Keratinocyte (primary cell): ENCODE measurements at regions not wholly inside any gene's neighbourhood (a gene's known extent, or its start where the extent isn't known, plus 50 kb on each side); places are given as distances from the start of the nearest gene placed in this dataset.

Source experiments
- DNase-seq: peaks from one replicate; pipeline ENCODE4 v3.0.0-alpha.2; 2011; ENCODE audit warnings: low read depth, missing footprints, low spot score
- FAIRE-seq: peaks from 2 replicates; lab custom pipeline; 2011; peaks lifted over from hg19 to GRCh38; lab: Jason Lieb, UNC
- H2AFZ ChIP-seq: 2 replicates; pipeline ENCODE4 v1.6.0; 2012; ENCODE audit warnings: low read length, control low read depth, inconsistent platforms; ENCODE audit not compliant: control insufficient read depth
- H3K27ac ChIP-seq: 2 replicates; pipeline ENCODE4 v1.5.1; 2011; ENCODE audit warnings: low read length; ENCODE audit not compliant: control insufficient read depth, insufficient read depth
- H3K27me3 ChIP-seq: 3 replicates; pipeline ENCODE4 v1.6.0; 2011; ENCODE audit warnings: low read length; ENCODE audit not compliant: control insufficient read depth, insufficient read depth; ENCODE audit errors: extremely low read depth
- H3K36me3 ChIP-seq, 2 experiments: 2 replicates in 1 of 2; 3 replicates in 1 of 2; pipeline ENCODE4 v1.5.1; 2011; ENCODE audit warnings: low read length in 2 of 2, mild to moderate bottlenecking in 1 of 2; ENCODE audit not compliant: control insufficient read depth in 2 of 2, insufficient read depth in 2 of 2; ENCODE audit errors: extremely low read depth in 1 of 2
- H3K4me1 ChIP-seq: 3 replicates; pipeline ENCODE4 v1.5.1; 2011; ENCODE audit warnings: low read length; ENCODE audit not compliant: control insufficient read depth, insufficient read depth; ENCODE audit errors: extremely low read depth
- H3K4me2 ChIP-seq: 3 replicates; pipeline ENCODE4 v1.6.0; 2011; ENCODE audit warnings: low read depth, low read length; ENCODE audit not compliant: control insufficient read depth, insufficient read depth; ENCODE audit errors: extremely low read depth
- H3K4me3 ChIP-seq, 3 experiments: fragments of 200-600 bp in 1 of 3; sonication (generic) in 1 of 3; 2 replicates in 2 of 3; 3 replicates in 1 of 3; pipeline ENCODE4 v1.5.1; 2011 to 2016; ENCODE audit warnings: low read length in 3 of 3, mild to moderate bottlenecking in 3 of 3, control low read depth in 2 of 3, inconsistent platforms in 1 of 3, low read depth in 1 of 3, mixed read lengths in 1 of 3, mixed run types in 1 of 3, moderate library complexity in 1 of 3; ENCODE audit not compliant: control insufficient read depth in 2 of 3, insufficient read depth in 2 of 3; ENCODE audit errors: extremely low read depth in 1 of 3
- H3K79me2 ChIP-seq: 2 replicates; pipeline ENCODE4 v1.6.0; 2012; ENCODE audit warnings: low read length; ENCODE audit not compliant: control insufficient read depth, insufficient read depth
- H3K9ac ChIP-seq: 3 replicates; pipeline ENCODE4 v1.6.0; 2011; ENCODE audit warnings: low read length; ENCODE audit not compliant: control insufficient read depth, insufficient read depth; ENCODE audit errors: extremely low read depth
- H3K9me1 ChIP-seq: 3 replicates; pipeline ENCODE4 v1.6.0; 2011; ENCODE audit warnings: low read length; ENCODE audit not compliant: control insufficient read depth, insufficient read depth; ENCODE audit errors: extremely low read depth
- H3K9me3 ChIP-seq: 2 replicates; pipeline ENCODE4 v1.5.1; 2012; ENCODE audit warnings: low read depth, low read length; ENCODE audit not compliant: control insufficient read depth
- H4K20me1 ChIP-seq: 3 replicates; pipeline ENCODE4 v1.6.0; 2011; ENCODE audit warnings: low read length; ENCODE audit not compliant: control insufficient read depth, insufficient read depth; ENCODE audit errors: extremely low read depth
- CTCF ChIP-seq, 3 experiments: IDR thresholded peaks in 1 of 3; conservative IDR thresholded peaks in 1 of 3; optimal IDR thresholded peaks in 1 of 3; 2 replicates in 2 of 3; 3 replicates in 1 of 3; pipeline versions ENCODE3 to v1.5.1; 2011; ENCODE audit warnings: low read length in 3 of 3, mild to moderate bottlenecking in 3 of 3, moderate library complexity in 2 of 3, control low read depth in 1 of 3, inconsistent platforms in 1 of 3; ENCODE audit not compliant: insufficient read depth in 2 of 3; ENCODE audit errors: extremely low read depth in 1 of 3
- EZH2 ChIP-seq: IDR thresholded peaks from one replicate; pipeline ENCODE4 v1.6.1; 2012; ENCODE audit warnings: inconsistent platforms, mild to moderate bottlenecking, low read length, moderate library complexity
- dilution Hi-C: fragments of 300-500 bp; cut with MboI; formaldehyde crosslinking; loops from one replicate; pipeline ENCODE4 v1.7.0; 2020; ENCODE audit warnings: low sequenced_read_pairs; ENCODE audit not compliant: extremely low pct_ligation_motif_present

- TF ChIP-seq CTCF (optimal IDR thresholded peaks at IDR 0.05 in 1 of 3, IDR thresholded peaks at IDR 0.05 in 1 of 3, conservative IDR thresholded peaks at IDR 0.05 in 1 of 3; ENCODE audit: extremely low read depth in 1 of 3, insufficient read depth in 2 of 3, low read length in 3 of 3) (no peak), EZH2 (no peak)
- H3K79me2 ChIP-seq, result no peaks in the 10 kb centered on the region
- H3K36me3 ChIP-seq, result no peaks in the 10 kb centered on the region
- H3K9me3 ChIP-seq, result no peaks in the 10 kb centered on the region
- H4K20me1 ChIP-seq, result no peaks in the 10 kb centered on the region
- H2AFZ ChIP-seq, result no peak overlapping the region
- dilution Hi-C loops, result no loop called here
- FAIRE-seq (no peak), DNase-seq (no peak)
- H3K9me1 ChIP-seq, result no peaks in the 10 kb centered on the region
- H3K9ac ChIP-seq, result no peak overlapping the region
- H3K4me3 ChIP-seq, result no peak overlapping the region
- H3K27ac ChIP-seq, result no peak overlapping the region
- no peaks in the 10 kb centered on the region for H3K27me3 ChIP-seq
- no peaks in the 10 kb centered on the region for H3K4me1 ChIP-seq
- H3K4me2 ChIP-seq, result no peak overlapping the region
Observed at GRCh38 chr13:72043366-72043765, 176.4 kb upstream of the DACH1 start.

- dilution Hi-C loops, result no loop called here
- no peaks in the 10 kb centered on the region for H4K20me1 ChIP-seq
- no peaks in the 10 kb centered on the region for H3K9me1 ChIP-seq
- H3K9me3 ChIP-seq, result no peaks in the 10 kb centered on the region
- no peak overlapping the region for H3K9ac ChIP-seq
- H3K36me3 ChIP-seq, result no peaks in the 10 kb centered on the region
- no peaks in the 10 kb centered on the region for H3K79me2 ChIP-seq
- TF ChIP-seq CTCF (optimal IDR thresholded peaks at IDR 0.05 in 1 of 3, IDR thresholded peaks at IDR 0.05 in 1 of 3, conservative IDR thresholded peaks at IDR 0.05 in 1 of 3; ENCODE audit: extremely low read depth in 1 of 3, insufficient read depth in 2 of 3, low read length in 3 of 3) (no peak), EZH2 (no peak)
- no peak overlapping the region for H2AFZ ChIP-seq
- no peak overlapping the region for H3K4me3 ChIP-seq
- DNase-seq (no peak), FAIRE-seq (no peak)
- no peak overlapping the region for H3K27ac ChIP-seq
- no peak overlapping the region for H3K4me2 ChIP-seq
- H3K4me1 ChIP-seq, result no peaks in the 10 kb centered on the region
- no peaks in the 10 kb centered on the region for H3K27me3 ChIP-seq
Observed at GRCh38 chr13:72041165-72041564, 174.2 kb upstream of the DACH1 start.
